ENCODE measurements at regions not wholly inside any gene's neighbourhood (a gene's known extent, or its start where the extent isn't known, plus 50 kb on each side); places are given as distances from the start of the nearest gene placed in this dataset.

DNA sequence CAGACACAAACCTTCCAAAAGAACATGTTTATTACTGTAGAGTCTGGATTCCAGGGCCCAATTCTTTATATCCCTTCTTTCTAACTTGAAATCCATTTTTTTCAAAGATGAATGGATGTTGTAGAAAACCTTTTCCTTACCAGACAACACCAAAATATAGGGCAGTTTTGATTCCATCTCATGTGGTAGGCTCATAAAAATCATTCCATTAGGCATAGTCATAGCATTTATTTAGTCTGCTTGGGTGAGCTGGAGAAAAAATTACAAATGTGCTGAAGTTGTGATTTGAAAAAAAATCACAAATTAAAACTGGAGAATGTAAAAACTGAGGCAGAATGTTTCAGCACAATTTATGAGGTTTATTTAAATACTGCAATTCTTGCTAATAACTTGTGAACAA lies 199.3 kb upstream of the TBC1D5 start:
- no peak for DNase-seq

DNA sequence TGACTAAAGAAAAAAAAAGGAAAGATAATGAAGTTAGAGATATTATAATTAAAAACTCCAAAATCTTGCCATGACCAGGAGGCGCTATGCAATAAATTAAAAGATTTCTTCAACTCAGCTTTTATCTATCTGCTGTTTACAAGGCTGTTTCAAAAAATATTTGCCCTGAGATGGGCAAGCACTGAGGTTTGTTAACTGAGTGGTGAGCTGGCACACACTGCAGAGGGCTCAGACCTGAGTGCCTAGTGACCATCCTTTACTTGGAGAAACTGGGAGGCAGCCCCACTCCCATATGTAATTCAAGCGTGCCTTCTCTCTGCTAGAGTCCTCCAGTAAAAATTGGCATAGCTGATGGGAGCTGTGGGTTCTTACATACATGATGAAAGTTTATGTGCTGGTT lies 198.7 kb upstream of the TBC1D5 start:
- no peak for DNase-seq

DNA sequence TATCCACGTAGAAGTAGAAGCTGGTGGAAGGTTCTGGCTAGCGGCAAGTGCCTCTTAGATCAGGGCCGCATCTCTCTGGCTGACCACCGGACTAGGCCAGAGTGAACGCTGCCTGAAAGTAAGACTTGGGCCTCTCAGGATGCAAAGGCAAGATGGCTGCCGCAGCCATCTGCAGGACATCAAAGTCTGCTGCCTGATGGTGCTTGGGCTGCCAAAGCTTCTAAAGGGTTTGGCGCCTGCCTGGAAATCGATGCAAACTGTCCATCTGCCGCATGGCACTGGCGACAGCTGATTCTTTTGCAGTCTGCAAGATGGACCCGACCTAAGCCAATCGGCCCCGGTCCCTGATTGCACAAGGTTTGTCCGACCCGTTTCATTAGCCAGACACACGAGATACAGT lies 196.7 kb upstream of the TBC1D5 start:
- no peak for DNase-seq

DNA sequence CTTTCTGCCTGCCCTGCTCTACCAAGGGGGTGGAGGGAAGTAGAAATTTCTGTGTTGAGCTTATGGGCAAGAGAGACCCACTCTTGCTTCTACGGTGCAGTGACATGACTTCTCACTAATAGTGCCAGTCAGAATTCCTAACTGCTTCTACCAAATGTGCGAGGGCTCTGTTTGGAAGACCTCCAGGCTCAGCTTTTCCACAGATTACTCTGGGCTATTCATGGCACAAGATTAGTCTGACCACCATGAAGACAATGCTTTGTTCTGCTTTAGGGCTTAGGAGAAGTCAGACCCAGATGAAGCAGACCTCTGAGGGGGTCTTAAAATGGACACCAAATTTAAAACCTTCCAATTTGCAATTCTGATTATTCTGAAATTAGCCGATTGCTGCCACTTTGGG lies 195.9 kb upstream of the TBC1D5 start:
- DNase-seq, result no peak

DNA sequence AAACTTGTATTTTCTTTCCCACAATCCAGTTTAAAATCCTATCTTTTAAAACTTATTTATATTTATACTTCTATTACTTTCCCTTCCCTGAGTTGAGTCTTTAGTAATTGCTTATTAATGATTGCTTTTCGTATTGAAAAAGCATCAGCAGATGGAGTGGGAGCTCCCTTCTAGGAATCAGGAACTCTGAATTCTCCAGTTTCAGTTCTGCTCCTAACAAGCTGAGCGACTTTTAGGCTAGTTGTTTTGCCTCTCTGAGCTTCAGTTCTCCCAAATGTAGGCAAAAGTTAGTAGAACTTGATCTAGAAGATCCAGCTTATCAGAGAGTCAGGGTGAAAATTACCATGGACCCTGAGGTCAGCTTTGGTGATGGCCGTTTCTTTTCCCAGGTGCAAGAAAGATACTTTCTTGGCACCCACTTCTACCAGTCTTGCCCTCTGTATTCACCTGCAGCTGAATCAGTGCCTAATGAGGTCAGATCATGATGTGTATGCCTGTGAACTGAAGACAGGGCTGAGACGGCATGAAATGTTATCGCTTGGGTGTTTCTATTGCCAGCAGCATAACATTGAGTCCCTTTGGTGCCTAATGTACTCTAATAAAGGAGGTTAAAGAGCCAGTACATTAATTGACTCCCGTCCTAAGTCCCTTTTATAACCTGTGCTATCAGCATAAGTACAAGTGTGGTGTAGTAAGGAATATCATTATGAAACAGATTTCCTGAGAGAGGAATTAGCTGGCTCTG lies 194.5 kb upstream of the TBC1D5 start:
- DNase-seq, result no peak

DNA sequence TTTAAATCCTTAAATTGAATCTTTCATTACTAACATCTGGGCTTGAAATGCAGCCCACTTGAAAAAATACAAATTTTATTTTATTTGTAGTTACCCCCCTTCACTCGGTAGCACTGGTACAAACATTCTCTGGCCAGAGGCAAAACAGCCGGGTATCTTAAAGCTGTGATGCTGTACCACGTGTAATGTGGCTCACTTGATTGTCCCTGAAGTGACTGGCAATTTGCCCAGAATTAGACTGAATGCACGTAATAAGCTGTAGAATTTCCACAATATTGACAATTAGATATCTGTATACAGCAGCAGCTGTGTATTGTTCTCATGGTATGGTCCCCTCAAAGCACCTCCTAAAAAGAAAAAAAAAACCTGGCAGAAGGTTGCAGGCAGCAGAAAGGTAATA lies 192.8 kb upstream of the TBC1D5 start:
- no peak for DNase-seq

DNA sequence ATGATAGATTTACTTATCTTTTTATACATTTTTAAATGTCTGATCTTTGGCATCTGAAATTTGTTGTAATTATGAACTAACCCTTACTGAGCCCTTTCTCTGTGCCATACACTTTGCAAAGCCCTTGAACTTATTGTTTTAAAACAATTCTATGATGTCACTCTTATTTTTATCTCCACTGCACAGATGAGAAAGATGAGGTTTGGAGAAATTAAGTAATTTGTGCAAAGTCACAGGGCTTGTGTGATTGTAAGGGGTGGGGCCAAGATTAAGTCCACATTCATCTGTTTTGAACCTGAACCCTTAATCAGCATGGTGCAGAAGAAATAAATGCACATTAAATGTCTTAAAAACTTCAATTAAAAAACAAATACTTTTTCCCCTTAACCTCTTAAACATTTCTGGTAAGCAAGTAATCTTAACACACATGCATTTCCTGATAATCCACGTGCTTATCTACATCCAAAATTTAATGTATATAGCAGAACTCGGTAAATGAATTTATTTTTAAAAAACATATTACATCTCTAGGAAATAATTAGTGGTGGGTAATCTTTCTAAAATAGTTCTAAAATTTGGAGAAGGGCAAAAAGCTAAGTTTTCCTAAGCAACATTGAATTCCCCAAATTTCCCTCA lies 189.8 kb upstream of the TBC1D5 start:
- DNase-seq, result no peak

DNA sequence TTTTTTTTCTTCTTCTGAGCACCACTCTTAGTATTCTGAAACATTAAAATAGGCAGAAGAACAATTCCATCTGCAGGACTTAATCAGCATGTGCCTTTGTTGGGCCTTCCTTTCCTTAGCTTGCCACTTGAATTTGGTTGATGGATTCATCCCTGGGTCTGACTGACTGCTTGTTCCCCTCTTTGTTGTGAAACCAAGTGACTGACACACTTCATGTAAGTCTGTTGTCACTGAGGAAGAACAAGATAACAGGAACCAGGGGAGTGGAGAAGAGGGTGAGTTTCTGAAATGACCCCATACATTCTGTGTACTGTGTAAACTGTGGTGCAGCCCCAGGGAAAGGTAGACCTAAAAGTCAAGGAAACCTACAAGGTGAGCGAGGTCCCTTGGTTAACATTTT lies 188.7 kb upstream of the TBC1D5 start:
- no peak for DNase-seq

DNA sequence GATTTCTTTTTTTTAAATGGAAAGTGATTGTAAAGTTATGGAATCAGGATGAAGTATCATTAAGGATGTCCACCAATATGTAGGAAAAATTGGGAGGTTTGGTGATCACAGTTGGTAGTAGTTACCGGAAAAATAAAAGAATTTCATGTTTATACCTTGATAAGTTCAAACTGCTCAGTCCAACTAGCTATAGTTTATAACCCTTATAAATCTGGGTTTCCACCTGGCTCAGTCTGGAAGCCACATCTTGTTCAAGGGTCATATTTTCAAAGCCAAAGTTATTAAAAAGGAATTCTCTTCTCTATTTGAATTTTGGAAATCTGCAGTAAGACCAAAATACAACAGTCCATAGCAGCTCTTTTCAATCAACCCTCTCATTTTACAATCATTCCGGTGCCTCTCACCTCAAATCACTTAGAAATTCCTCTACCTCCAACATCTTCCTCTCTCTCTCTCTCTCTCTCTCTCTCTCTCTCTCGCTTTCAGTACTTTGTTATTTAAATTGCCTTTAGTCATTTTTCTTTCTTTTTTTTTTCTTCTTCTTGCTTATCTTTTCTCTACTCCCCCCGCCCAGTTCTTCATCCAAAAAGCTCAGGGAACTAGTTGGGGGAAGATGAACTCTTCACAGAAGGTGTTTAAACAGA lies 186.2 kb upstream of the TBC1D5 start:
- DNase-seq, result no peak

DNA sequence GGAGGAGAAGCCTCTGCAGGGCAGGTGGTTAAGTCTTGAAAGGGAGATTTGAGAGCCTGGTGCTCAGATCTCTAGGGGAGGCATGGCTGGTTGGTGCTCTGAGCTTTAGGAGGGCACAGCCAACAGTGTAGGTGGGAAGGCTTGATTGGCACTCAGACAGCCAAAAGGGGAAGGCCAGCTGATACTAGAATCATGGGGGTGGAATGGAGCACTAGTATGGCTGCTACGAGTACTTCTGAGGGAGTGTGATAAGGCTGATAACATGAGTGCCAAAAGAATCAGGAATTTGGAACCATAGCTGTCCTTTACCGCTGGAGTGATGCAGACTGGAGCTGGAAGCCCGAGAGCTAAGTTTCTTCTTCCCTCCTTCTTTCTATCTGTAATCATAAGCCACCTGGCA lies 184.6 kb upstream of the TBC1D5 start:
- no peak for DNase-seq

DNA sequence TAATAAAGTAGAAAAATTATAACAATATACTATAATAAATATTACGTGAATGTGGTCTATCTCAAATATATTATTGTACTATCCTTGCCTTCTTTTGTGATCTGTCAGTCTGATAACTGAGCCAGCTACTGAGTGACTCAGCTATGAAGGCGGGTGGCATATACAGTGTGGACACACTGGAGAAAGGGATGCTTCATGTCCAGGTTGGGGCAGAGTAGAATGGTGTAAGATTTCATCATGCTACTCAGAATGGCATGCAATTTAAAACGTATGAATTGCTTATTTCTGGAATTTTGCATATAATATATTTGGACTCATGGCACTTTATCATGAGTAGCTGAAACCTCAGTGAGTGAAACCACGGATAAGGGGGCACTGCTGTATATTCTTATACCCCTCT lies 172.9 kb upstream of the TBC1D5 start:
- no peak for DNase-seq

DNA sequence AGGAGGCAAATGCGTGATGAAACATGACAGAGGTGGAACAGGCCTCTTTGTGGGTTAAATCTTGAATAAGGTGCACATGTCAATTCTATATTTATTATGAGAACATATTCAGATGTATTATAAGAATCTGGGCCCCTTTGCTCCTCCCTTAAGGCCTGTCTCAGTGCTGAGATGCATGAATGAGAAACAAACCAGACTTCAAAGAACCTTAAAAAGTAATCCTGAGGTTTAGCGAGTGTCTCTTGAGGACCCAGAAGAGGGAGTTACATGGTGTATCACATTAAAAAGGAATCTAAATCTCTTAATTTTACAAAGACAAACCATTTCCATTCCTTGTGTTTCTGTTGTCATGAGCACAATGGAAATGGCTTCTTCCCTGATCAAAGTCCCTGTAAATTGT lies 170.9 kb upstream of the TBC1D5 start:
- no peak for DNase-seq

DNA sequence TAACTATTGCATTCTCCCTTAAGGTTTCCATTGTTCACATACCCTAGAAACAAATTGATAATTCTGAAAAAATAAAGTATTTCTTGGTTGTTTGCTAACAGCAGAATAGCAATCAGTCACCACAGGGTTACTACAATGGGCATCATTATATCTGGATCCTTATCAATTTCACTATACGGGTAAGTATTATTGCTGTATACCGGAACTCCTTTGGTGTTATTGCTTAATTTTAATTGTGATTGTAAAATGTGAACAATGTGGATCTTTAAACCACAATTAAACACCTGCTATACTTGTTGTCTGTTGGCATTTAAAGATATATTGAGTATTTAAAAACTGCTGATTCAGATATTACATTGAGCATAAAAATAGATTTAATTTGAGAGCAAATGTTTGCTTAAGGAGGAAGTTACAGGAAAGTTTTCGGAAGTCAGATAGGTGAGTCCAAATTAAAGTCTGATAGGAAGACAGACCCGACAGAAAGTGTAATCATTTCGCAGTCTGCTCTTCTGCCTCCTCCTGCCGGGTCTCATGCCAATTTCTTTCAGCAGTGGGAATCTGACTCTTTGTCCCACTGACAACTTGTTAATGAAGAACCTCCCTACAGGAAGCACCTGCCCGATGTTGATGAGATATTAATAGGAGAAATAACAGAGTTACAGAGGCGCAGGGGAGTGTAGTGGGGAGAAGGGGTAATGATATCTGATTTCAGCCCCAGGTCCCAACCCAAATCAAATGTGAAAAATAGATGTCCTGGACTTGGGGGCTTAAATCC lies 169.7 kb upstream of the TBC1D5 start:
- no peak for DNase-seq

DNA sequence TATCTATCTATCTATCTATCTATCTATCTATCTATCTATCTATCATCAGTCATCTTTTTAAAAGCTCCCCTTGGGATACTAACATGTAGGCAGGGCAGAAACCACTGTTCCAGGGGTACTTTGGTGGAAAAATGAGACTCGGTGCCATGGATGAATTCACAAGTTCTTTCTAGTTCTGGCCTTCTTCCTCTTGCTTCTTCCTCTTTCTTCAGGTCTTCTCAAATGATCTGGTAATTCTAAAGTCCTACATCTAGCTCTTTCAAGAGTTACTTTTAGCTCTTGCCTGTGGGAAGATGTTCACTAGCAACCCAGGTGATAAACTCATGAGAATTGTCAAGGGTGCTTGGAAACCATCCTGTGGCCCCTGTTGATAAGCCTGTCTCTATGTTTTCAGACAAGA lies 168.5 kb upstream of the TBC1D5 start:
- DNase-seq, result no peak

DNA sequence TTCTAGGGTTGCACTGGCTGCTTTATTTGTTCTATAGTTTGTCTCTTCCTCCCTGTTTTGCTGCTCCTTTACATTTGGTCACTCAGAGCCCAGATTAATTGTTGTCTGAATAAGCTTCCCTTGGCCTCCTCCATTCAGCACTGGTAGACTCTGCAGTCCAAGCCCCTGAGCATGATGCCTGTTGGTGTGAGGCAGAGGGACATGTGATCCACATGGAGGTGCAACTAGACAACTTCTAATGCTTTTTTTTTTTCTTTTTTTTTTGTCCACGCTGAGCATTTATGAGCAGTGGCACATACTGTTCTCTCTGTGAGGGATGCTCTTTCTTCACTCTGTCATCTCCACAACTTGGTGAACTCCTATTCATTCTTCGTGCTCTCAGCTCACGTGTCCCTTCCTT lies 167.3 kb upstream of the TBC1D5 start:
- DNase-seq, result no peak

DNA sequence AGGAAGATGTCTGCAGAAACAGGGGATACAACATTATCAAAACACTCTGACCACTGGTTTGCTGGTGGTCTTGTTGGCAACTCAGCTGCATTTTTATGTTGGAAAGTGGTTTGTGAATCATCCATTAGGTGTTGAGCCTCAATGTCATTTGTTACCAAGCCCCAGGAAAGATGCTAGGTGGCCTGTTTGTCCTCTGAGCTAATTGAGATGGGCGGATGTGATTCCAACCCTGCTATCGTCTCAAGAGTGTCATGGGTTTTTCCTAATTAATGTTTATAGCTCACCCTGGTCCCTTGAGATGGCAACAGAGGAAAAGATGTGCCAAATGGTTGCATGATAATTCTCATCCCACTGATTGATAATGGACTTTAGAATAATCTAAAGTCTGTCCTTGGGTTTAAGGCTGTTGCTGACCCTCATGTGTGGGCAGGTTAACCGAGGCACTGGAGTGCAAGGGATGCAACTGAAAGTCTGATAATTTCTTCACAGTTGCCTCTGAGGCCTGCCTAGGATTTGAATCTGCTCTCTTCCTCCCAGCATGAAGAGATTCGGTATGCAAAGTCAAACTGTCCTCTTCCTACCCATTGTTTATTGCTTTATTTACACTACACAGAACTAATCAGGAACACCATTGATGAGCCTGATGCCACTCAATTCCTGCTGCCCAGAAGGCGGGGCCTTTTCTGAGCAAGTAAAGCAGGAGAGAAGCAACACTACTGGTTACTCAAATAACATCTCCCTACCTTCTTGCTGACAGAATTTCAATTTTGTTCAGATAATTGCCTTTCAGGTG lies 166.2 kb upstream of the TBC1D5 start:
- DNase-seq, result no peak

DNA sequence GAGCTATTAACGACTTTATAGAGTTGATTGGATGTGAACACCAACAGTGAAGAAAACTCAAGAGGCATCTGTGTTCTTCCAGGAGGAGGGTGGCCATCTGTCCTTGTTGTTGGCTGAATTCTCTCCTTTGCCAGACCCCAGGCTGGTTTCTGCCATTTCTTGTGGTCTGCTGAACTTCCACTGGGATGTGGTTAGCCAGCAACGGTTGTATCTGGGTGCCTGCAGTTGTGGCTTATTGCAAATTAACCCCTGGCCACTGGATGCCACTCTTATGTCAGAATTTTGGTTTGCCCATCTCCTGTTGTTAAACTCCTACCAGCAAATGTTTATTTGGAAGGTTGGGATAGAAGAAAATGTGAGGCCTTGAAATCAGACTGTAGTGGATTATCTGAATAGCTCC lies 163.6 kb upstream of the TBC1D5 start:
- DNase-seq, result peak in 1 of 5 experiments; percentile 4

DNA sequence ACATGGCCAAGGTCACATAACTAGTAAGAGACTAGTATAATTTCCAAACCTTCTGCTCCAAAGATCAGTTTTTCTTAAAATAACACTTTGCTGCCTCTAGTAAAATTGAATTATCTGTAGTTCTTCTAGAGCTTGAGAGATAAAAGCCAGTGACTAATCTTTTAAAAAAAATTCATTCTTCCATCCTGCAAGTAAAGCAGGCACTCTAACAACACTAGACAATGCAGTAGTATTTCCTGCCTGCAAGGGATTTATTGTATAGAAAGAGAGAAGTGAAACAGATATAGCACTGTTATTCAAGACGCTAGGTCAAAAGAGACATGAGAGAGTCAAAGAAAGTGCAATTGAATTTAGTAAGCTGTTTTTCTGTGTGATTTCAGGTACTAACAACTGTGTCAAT lies 159.5 kb upstream of the TBC1D5 start:
- DNase-seq, result no peak

DNA sequence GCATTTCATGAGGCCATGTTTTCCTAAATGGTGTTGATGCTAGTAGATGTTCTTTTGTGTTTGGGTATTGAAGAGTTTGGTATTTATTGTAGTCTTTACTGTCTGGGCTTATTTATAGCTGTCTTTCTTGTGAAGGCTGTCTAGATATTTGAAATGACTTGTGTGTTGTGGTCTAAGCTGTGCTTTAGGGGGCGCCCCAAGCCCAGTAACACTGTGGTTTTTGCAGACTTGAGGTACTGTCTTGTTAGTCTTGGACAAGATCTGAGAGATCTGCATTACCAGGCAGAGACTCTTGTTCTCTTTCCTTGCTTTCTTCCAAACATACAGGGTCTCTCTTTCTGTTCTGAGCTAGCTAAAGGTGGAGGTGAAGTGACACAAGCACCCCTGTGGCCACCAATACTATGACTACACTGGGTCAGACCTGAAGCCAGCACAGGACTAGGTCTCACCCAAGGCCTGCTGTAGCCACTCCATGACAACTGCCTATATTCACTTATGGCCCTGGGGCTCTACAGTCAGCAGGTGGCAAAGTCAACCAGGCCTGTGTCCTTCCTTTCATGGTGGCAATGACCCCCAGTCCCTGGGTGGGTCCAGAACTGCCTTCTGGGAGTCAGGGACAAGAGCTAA lies 152.1 kb upstream of the TBC1D5 start:
- peak in 1 of 5 experiments; percentile 57 for DNase-seq

DNA sequence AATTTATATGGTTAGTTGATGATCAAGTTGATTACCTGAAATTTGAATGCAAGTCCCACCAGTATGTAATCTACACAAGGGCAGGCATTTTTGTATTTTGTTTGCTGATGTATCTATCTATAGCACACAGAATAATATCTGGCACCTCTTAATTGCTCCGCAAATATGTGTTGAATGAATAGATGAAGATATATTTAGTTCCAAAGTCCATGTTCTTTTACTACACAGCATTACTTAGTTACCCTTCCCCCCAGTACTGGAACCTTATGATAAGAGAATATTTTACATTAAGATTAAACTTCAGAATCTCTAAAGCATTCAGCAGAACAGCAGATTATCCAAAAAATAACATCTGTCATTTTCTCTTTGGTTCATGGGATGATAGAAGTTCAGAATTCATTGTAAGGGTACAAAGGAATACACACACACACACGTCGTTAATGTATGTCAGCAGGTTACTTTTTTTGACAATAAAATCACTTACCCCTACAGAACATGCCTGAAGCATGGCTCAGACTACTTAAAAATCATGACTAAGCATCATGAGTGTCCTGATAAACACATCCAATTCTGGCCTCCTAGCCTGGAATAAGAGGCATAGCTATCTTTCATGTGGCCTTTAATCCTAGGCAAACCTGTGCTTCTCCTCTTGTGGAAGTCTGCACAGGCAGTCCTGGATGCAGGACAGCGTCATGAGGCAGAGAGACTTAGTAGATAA lies 148.9 kb upstream of the TBC1D5 start:
- no peak for DNase-seq

DNA sequence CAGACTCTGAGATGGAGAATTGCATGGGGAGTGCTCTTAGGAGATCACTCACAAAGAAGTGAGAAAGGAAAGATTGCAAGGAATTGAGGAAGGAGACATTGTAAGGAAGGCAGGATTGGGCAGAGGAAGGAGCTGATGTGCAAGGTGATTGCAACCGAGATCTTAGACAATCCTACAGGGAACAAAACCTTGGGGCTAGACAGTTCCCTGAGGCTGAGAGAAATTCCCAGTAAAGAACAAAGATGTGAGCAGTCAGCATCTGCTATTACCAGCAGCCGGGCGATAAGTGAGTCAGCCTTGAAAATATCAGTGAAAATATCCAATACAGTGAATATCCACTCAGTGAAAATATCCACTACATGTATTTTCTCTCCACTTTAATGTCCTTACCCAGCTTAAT lies 143.6 kb upstream of the TBC1D5 start:
- DNase-seq, result no peak

DNA sequence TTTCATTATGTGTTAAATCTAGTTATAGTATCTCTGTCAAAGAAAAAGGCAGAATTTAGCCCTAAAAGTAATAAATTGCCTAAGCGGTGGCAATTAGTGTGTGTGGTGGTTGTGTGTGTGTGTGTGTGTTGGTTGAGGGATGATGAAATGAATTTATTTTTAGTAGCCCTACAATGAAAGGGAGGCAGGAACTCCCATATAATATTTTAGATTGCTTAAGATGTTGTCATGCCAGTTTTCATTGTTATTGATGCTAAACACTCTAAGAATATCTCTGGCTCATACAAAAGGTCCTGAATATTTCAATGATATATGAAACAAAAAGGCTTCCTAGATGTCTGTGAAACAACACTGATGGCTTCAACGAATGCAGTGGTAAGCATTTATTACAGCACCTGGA lies 140.6 kb upstream of the TBC1D5 start:
- no peak for DNase-seq
